GM12891 (cell line): ENCODE measurements at regions not wholly inside any gene's neighbourhood (a gene's known extent, or its start where the extent isn't known, plus 50 kb on each side); places are given as distances from the start of the nearest gene placed in this dataset.

Source experiments
- POLR2A ChIP-seq: IDR thresholded peaks from 2 replicates; pipeline ENCODE4 v1.6.1; 2011; ENCODE audit warnings: low read depth, low read length, control low read depth
- POLR2AphosphoS5 ChIP-seq: IDR thresholded peaks from 2 replicates; pipeline ENCODE4 v1.6.1; 2011; ENCODE audit warnings: low read depth, low read length, control low read depth
- POU2F2 ChIP-seq: IDR thresholded peaks from 2 replicates; pipeline ENCODE4 v1.6.1; 2011; ENCODE audit warnings: low read depth, mild to moderate bottlenecking, control low read depth, low read length, moderate library complexity
- SPI1 ChIP-seq: IDR thresholded peaks from 2 replicates; pipeline ENCODE4 v1.6.1; 2011; ENCODE audit warnings: low read depth, low read length, control low read depth
- TAF1 ChIP-seq: IDR thresholded peaks from 2 replicates; pipeline ENCODE4 v1.6.1; 2011; ENCODE audit warnings: low read depth, low read length, control low read depth

- TF ChIP-seq POLR2A (no peak), TAF1 (no peak), POLR2AphosphoS5 (no peak), SPI1 (peak; percentile 90), POU2F2 (no peak)
Measured at GRCh38 chr3:31391150-31391549, 141.6 kb upstream of the STT3B start.
